GM11168 (cell line): ENCODE measurements at regions not wholly inside any gene's neighbourhood (a gene's known extent, or its start where the extent isn't known, plus 50 kb on each side); places are given as distances from the start of the nearest gene placed in this dataset.
"Not testable (repeated sequence)": the region's sequence is repeated elsewhere in the genome, so short reads cannot be mapped to it uniquely, and the experiment has no call there.

Experiments
- in situ Hi-C: fragments of 300-500 bp; cut with MboI; formaldehyde crosslinking; loops from one replicate; pipeline ENCODE4 v1.12.0; 2022; ENCODE audit warnings: low sequenced_read_pairs; ENCODE audit not compliant: unreplicated experiment

GRCh38 chr10:9028231-9028630, 973.7 kb downstream of the GATA3 start:
- in situ Hi-C loops = no loop called here

- in situ Hi-C loops = no loop called here
Observed at GRCh38 chr10:9035355-9035754, 980.9 kb downstream of the GATA3 start.

GRCh38 chr10:9036711-9037204, 982.3 kb downstream of the GATA3 start:
- in situ Hi-C loops = no loop called here

- in situ Hi-C loops = no loop called here
Observed at GRCh38 chr10:9038146-9038714, 983.7 kb downstream of the GATA3 start.

- in situ Hi-C loops = no loop called here
Observed at GRCh38 chr10:9043466-9043865, 989.0 kb downstream of the GATA3 start.

GRCh38 chr10:9045311-9045710, 990.8 kb downstream of the GATA3 start:
- in situ Hi-C loops = no loop called here

GRCh38 chr10:9051328-9051974, 997.0 kb downstream of the GATA3 start:
- in situ Hi-C loops = no loop called here

- in situ Hi-C loops = no loop called here
Observed at GRCh38 chr10:9052767-9053166, 998.3 kb downstream of the GATA3 start.

GRCh38 chr10:9056521-9056920, 1002.0 kb downstream of the GATA3 start:
- in situ Hi-C loops = no loop called here

- in situ Hi-C loops = not testable (repeated sequence)
Observed at GRCh38 chr10:9057293-9057692, 1002.8 kb downstream of the GATA3 start.

- in situ Hi-C loops = no loop called here
Observed at GRCh38 chr10:9060314-9060713, 1005.8 kb downstream of the GATA3 start.

GRCh38 chr10:9061871-9062270, 1007.4 kb downstream of the GATA3 start:
- in situ Hi-C loops = no loop called here

GRCh38 chr10:9066152-9066551, 1011.7 kb downstream of the GATA3 start:
- in situ Hi-C loops = no loop called here

- in situ Hi-C loops = no loop called here
Observed at GRCh38 chr10:9068003-9068402, 1013.5 kb downstream of the GATA3 start.

- in situ Hi-C loops = no loop called here
Observed at GRCh38 chr10:9069136-9069535, 1014.6 kb downstream of the GATA3 start.

GRCh38 chr10:9075420-9075819, 1020.9 kb downstream of the GATA3 start:
- in situ Hi-C loops = no loop called here

GRCh38 chr10:9076066-9076465, 1021.6 kb downstream of the GATA3 start:
- in situ Hi-C loops = no loop called here

- in situ Hi-C loops = no loop called here
Observed at GRCh38 chr10:9081253-9081652, 1026.8 kb downstream of the GATA3 start.

- in situ Hi-C loops = no loop called here
Observed at GRCh38 chr10:9081961-9082360, 1027.5 kb downstream of the GATA3 start.

GRCh38 chr10:9091530-9092093, 1037.1 kb downstream of the GATA3 start:
- in situ Hi-C loops = no loop called here

GRCh38 chr10:9096288-9096687, 1041.8 kb downstream of the GATA3 start:
- in situ Hi-C loops = no loop called here
